Spleen (tissue), 11 donors: ENCODE measurements at regions not wholly inside any gene's neighbourhood (a gene's known extent, or its start where the extent isn't known, plus 50 kb on each side); places are given as distances from the start of the nearest gene placed in this dataset.

Experiments
- DNase-seq: peaks from one replicate; pipeline ENCODE4 v3.0.0-alpha.2; 2020
- H3K27ac ChIP-seq, 8 donors: fragments of 200-600 bp; sonication (generic) in 7 of 8; 1 replicate in 4 of 8; 2 replicates in 4 of 8; pipeline versions ENCODE4 v1.5.0 to v1.8.0; 2016 to 2021; ENCODE audit warnings: inconsistent platforms in 4 of 8, mild to moderate bottlenecking in 4 of 8, moderate library complexity in 1 of 8
- H3K27me3 ChIP-seq, 7 donors: fragments of 200-600 bp; sonication (generic) in 6 of 7; replicated peaks in 1 of 7; 1 replicate in 4 of 7; 2 replicates in 3 of 7; pipeline versions ENCODE4 v1.5.0 to v1.8.0; 2016 to 2021; ENCODE audit warnings: inconsistent platforms in 3 of 7, mild to moderate bottlenecking in 1 of 7
- H3K36me3 ChIP-seq, 6 donors: fragments of 200-600 bp; sonication (generic) in 5 of 6; 1 replicate in 4 of 6; 2 replicates in 2 of 6; pipeline versions ENCODE4 v1.5.0 to v1.8.0; 2016 to 2021; ENCODE audit warnings: inconsistent platforms in 2 of 6
- H3K4me1 ChIP-seq, 6 donors: fragments of 200-600 bp; sonication (generic) in 5 of 6; 1 replicate in 3 of 6; 2 replicates in 3 of 6; pipeline versions ENCODE4 v1.5.0 to v1.8.0; 2016 to 2021; ENCODE audit warnings: inconsistent platforms in 3 of 6
- H3K4me3 ChIP-seq, 8 donors: fragments of 200-600 bp; sonication (generic) in 7 of 8; 1 replicate in 4 of 8; 2 replicates in 4 of 8; pipeline versions ENCODE4 v1.5.0 to v1.8.0; 2016 to 2021; ENCODE audit warnings: inconsistent platforms in 4 of 8, mild to moderate bottlenecking in 4 of 8, moderate library complexity in 2 of 8
- H3K9me3 ChIP-seq, 8 donors: fragments of 200-600 bp; sonication (generic) in 7 of 8; 1 replicate in 4 of 8; 2 replicates in 4 of 8; pipeline versions ENCODE4 v1.5.0 to v1.8.0; 2016 to 2021; ENCODE audit warnings: inconsistent platforms in 4 of 8
- POLR2A ChIP-seq, 3 donors: fragments of 450-650 bp; IDR thresholded peaks; one replicate each; pipeline ENCODE4 v1.5.1; 2017; ENCODE audit warnings: antibody characterized with exemption in 3 of 3, mild to moderate bottlenecking in 1 of 3
- POLR2AphosphoS5 ChIP-seq, 3 donors: sonication (generic); formaldehyde crosslinking; IDR thresholded peaks; one replicate each; pipeline ENCODE4 v1.5.1; 2017; ENCODE audit warnings: antibody characterized with exemption in 3 of 3
- WGBS, 5 donors: extraction: QIAGEN DNeasy Blood & Tissue Kit in 3 of 5; methylation state at CpG; one replicate each; pipeline versions ENCODE4 v1.1.5 to v1.1.7; 2013 to 2018; 5-methylcytosine and 5-hydroxymethylcytosine counted together
- intact Hi-C: fragments of 100-400 bp; cut with DNase I; formaldehyde crosslinking; loops from one replicate; pipeline ENCODE4 v1.15.0; 2023; ENCODE audit warnings: low total_unique reads
- TF ChIP-seq, protein P1 (sequence below), 11 experiments: fragments of 200-600 bp in 7 of 11; fragments of 450-650 bp in 4 of 11; sonication (generic) in 4 of 11; IDR thresholded peaks in 8 of 11; conservative IDR thresholded peaks in 3 of 11; 1 replicate in 7 of 11; 2 replicates in 4 of 11; pipeline versions ENCODE4 v1.4.0 to v1.8.0; 2016 to 2021; ENCODE audit warnings: antibody characterized with exemption in 11 of 11, inconsistent platforms in 4 of 11, mild to moderate bottlenecking in 1 of 11
- donor health status: healthy with polysubstance abuse.
- donor health status: DM: no; HTN: no; CAD: no; lungs with moderate emphysema.
- donor health status: DM: no; HTN: no; CAD: no.
- donor health status: Bipolar disorder and iron deficiency.
- donor health status: healthy.
- donor health status: DM: no; HTN: no; CAD: no.
- donor health status: DM: yes; HTN: yes; CAD: no.

DNA sequence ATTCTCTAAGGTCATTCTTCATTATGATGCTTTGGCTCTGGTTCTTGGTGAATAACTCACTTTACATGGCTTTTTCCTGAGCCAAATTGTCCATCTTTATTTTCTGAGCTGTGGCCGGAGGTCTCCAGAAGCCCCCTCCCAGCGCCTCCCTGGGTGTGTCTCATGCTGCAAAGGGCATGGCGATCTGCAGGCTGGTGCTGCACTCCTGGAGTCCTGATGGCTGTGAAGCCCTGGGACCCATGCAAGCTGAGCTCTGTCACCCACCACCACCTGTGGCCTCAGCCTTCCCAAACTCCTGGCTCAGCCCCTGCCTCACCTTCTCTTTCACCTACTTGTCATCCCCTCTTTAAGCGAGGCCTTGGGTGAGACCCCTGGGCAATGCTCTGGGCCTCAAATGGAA, 96.9 kb downstream of the CEBPB start:
- Histone ChIP-seq H3K4me3 (no peak overlapping the region), H3K4me1 (peaks cover 20 to 68% (median 45%) of the 10 kb centered on the region in 6 donors), H3K27ac (peak overlapping the region in 3 of 8 donors; percentile 64 to 95 (median 94)), H3K9me3 (no peaks in the 10 kb centered on the region), H3K36me3 (no peaks in the 10 kb centered on the region), H3K27me3 (peaks cover 0 to 26% (median 0%) of the 10 kb centered on the region in 7 donors)
- DNase-seq, result no peak
- 86 to 98% (median 90%) methylated on average over 4 of the region's 4 CpGs for WGBS, 5 donors
- intact Hi-C loops, result no loop called here
- TF ChIP-seq POLR2AphosphoS5 (IDR thresholded peaks at IDR 0.05), result no peak

DNA sequence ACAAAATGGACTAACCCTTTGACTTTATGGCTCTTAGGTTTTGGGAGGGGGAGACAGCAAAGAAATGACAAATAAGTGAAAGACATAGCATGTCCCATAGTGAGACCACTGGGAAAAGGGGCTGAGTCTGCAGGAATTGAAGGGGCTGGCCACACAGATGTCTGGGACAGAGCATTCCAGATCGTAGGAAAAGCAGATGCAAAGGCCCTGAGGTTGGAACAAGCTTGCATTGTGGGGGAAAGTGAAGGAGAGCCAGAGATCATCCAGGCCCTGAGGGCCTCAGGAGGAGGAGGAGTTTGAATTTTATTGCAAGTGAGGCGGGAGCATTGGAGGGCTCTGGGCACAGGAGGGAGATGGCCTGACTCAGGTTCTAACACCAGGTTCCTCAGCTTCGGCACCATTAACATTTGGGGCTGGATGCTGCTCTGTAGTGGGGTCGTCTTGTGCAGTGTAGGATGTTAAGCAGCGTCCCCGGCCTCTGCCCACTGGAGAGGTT, 97.5 kb downstream of the CEBPB start:
- no peak overlapping the region for H3K4me3 ChIP-seq
- H3K27me3 ChIP-seq, result peaks cover 0 to 21% (median 0%) of the 10 kb centered on the region in 7 donors
- peaks cover 18 to 68% (median 46%) of the 10 kb centered on the region in 6 donors for H3K4me1 ChIP-seq
- no peak for DNase-seq
- no peaks in the 10 kb centered on the region for H3K36me3 ChIP-seq
- TF ChIP-seq, protein P1, sequence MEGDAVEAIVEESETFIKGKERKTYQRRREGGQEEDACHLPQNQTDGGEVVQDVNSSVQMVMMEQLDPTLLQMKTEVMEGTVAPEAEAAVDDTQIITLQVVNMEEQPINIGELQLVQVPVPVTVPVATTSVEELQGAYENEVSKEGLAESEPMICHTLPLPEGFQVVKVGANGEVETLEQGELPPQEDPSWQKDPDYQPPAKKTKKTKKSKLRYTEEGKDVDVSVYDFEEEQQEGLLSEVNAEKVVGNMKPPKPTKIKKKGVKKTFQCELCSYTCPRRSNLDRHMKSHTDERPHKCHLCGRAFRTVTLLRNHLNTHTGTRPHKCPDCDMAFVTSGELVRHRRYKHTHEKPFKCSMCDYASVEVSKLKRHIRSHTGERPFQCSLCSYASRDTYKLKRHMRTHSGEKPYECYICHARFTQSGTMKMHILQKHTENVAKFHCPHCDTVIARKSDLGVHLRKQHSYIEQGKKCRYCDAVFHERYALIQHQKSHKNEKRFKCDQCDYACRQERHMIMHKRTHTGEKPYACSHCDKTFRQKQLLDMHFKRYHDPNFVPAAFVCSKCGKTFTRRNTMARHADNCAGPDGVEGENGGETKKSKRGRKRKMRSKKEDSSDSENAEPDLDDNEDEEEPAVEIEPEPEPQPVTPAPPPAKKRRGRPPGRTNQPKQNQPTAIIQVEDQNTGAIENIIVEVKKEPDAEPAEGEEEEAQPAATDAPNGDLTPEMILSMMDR (IDR thresholded peaks at IDR 0.05 in 8 of 11, conservative IDR thresholded peaks at IDR 0.05 in 3 of 11), result no peak
- TF ChIP-seq POLR2A (IDR thresholded peaks at IDR 0.05) (no peak), POLR2AphosphoS5 (IDR thresholded peaks at IDR 0.05) (no peak)
- H3K27ac ChIP-seq, result peak overlapping the region in 1 of 8 donors; percentile 95
- WGBS, 5 donors, result 87 to 96% (median 92%) methylated on average over 6 of the region's 6 CpGs
- no peaks in the 10 kb centered on the region for H3K9me3 ChIP-seq
- intact Hi-C loops, result no loop called here

DNA sequence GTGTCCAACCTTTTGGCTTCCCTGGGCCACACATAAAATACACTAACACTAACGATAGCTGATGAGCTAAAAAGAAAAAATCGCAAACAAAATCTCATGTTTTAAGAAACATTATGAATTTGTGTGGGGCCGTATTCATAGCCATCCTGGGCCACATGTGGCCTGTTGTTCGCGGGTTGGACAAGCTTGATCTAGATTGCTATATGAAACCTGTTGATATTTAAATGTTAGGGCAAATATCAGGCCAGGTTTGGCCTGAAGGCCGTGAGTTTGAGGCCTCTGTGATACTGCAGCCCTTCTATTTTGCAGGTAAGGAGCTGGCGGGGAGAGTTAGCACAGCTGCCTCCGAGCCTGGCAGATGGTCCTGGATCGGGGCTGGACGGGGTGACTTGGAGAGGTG, 99.0 kb downstream of the CEBPB start:
- Histone ChIP-seq H3K36me3 (no peaks in the 10 kb centered on the region), H3K9me3 (no peaks in the 10 kb centered on the region), H3K27ac (peak overlapping the region in 1 of 8 donors; percentile 83), H3K27me3 (peaks cover 0 to 20% (median 0%) of the 10 kb centered on the region in 7 donors), H3K4me3 (no peak overlapping the region), H3K4me1 (peaks cover 18 to 60% (median 40%) of the 10 kb centered on the region in 6 donors)
- intact Hi-C loops, result no loop called here
- DNase-seq, result no peak
- TF ChIP-seq, protein P1 (IDR thresholded peaks at IDR 0.05 in 8 of 11, conservative IDR thresholded peaks at IDR 0.05 in 3 of 11), result no peak
- TF ChIP-seq POLR2A (IDR thresholded peaks at IDR 0.05), result no peak
- no peak for TF ChIP-seq POLR2AphosphoS5 (IDR thresholded peaks at IDR 0.05)
- 89 to 96% (median 92%) methylated on average over 10 of the region's 10 CpGs for WGBS, 5 donors

DNA sequence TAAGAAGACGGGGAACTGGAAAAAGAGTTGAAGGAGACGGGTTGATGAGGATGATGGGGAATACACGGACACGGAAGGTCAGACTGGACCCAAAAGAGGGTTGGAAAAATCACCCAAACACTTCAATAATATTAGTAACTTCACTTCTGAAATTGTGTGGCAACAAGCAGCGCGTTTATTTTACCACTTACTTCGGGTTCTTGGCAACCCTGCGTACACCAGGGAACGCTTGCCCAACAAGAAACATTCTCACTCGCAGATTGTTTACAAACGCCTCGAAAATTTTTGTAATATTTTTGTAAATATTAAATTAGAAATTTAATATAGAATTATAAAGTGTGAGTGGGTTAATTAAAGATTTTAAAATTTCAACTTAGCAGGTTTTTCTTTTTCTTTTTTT, 99.5 kb downstream of the CEBPB start:
- Histone ChIP-seq H3K27ac (peak overlapping the region in 1 of 8 donors; percentile 83), H3K4me1 (peaks cover 15 to 54% (median 35%) of the 10 kb centered on the region in 6 donors), H3K4me3 (no peak overlapping the region), H3K36me3 (no peaks in the 10 kb centered on the region), H3K27me3 (peaks cover 0 to 20% (median 0%) of the 10 kb centered on the region in 7 donors), H3K9me3 (no peaks in the 10 kb centered on the region)
- no peak for TF ChIP-seq POLR2A (IDR thresholded peaks at IDR 0.05)
- no peak for TF ChIP-seq POLR2AphosphoS5 (IDR thresholded peaks at IDR 0.05)
- TF ChIP-seq, protein P1 (IDR thresholded peaks at IDR 0.05 in 8 of 11, conservative IDR thresholded peaks at IDR 0.05 in 3 of 11), result no peak
- WGBS, 5 donors, result 89 to 94% (median 91%) methylated on average over 12 of the region's 12 CpGs
- intact Hi-C loops, result no loop called here
- DNase-seq, result no peak
